Sigmoid colon (tissue), 3 donors: ENCODE measurements at regions not wholly inside any gene's neighbourhood (a gene's known extent, or its start where the extent isn't known, plus 50 kb on each side); places are given as distances from the start of the nearest gene placed in this dataset.
"Not testable (repeated sequence)": the region's sequence is repeated elsewhere in the genome, so short reads cannot be mapped to it uniquely, and the experiment has no call there.

ENCODE experiments used
- CTCF ChIP-seq, 4 experiments: fragments of 450-650 bp in 3 of 4; fragments of 200-600 bp in 1 of 4; IDR thresholded peaks; one replicate each; pipeline ENCODE4 v1.5.1; 2016 to 2019; ENCODE audit warnings: antibody characterized with exemption in 4 of 4, mild to moderate bottlenecking in 3 of 4, moderate library complexity in 2 of 4
- POLR2A ChIP-seq, 2 donors: fragments of 450-650 bp; IDR thresholded peaks; one replicate each; pipeline ENCODE4 v1.6.1; 2016; ENCODE audit warnings: antibody characterized with exemption in 2 of 2, mild to moderate bottlenecking in 2 of 2, moderate library complexity in 2 of 2

- not testable (repeated sequence) for TF ChIP-seq CTCF, POLR2A (IDR thresholded peaks at IDR 0.05)
Measured at GRCh38 chr4:170166193-170166592, 76.4 kb upstream of the AADAT start.
